IMR-90 (cell line): ENCODE measurements at regions not wholly inside any gene's neighbourhood (a gene's known extent, or its start where the extent isn't known, plus 50 kb on each side); places are given as distances from the start of the nearest gene placed in this dataset.

ENCODE experiments used
- ATAC-seq: fragments of 200-7000 bp; cut with Tn5 transposase; 2 replicates; pipeline ENCODE4 v1.9.1; 2020; ENCODE audit warnings: low read depth, mild to moderate bottlenecking, moderate library complexity
- BruUV-seq: library from RNA; stranded (reverse); fragments of 400-500 nt; replicated peaks from 2 replicates; lab custom pipeline; 2021; lab: Mats Ljungman, UMichigan
- CTCF ChIA-PET: fragments of 300-600 bp; formaldehyde crosslinking; extraction: SDS; loops from one replicate; lab custom pipeline; 2021; ENCODE audit warnings: antibody characterized with exemption; lab: Yijun Ruan, JAX
- POLR2A ChIA-PET: fragments of 300-600 bp; sonication (Branson Sonifier 250); formaldehyde crosslinking; loops from one replicate; lab custom pipeline; 2022; ENCODE audit warnings: antibody characterized with exemption; ENCODE audit not compliant: unreplicated experiment; lab: Charles Lee
- DNase-seq: peaks from one replicate; pipeline ENCODE4 v3.0.0; 2013
- H2AFZ ChIP-seq: replicated peaks from 2 replicates; pipeline ENCODE3; 2013; ENCODE audit warnings: low read length, mild to moderate bottlenecking; ENCODE audit not compliant: poor library complexity
- H2AK5ac ChIP-seq: 2 replicates; pipeline ENCODE4 v1.6.1; 2013; ENCODE audit warnings: low read depth, low read length, inconsistent platforms
- H2AK9ac ChIP-seq: replicated peaks from 2 replicates; pipeline ENCODE3; 2013; ENCODE audit warnings: mild to moderate bottlenecking, low read depth, low read length, moderate library complexity; ENCODE audit not compliant: poor library complexity
- H2BK120ac ChIP-seq: 2 replicates; pipeline ENCODE4 v1.6.1; 2013; ENCODE audit warnings: low read depth, low read length, inconsistent platforms
- H2BK15ac ChIP-seq: 3 replicates; pipeline ENCODE4 v1.6.1; 2013; ENCODE audit warnings: low read depth, low read length, inconsistent platforms
- H2BK20ac ChIP-seq: 2 replicates; pipeline ENCODE4 v1.6.1; 2013; ENCODE audit warnings: low read depth, mild to moderate bottlenecking, inconsistent platforms, low read length, moderate library complexity
- H2BK5ac ChIP-seq: 2 replicates; pipeline ENCODE4 v1.6.1; 2013; ENCODE audit warnings: mild to moderate bottlenecking, low read depth, low read length, inconsistent platforms; ENCODE audit not compliant: poor library complexity, severe bottlenecking
- H3K14ac ChIP-seq: replicated peaks from 2 replicates; pipeline ENCODE4 v1.6.1; 2013; ENCODE audit warnings: low read depth, low read length, inconsistent platforms
- H3K18ac ChIP-seq: 2 replicates; pipeline ENCODE4 v1.6.1; 2013; ENCODE audit warnings: low read depth, low read length, control low read depth
- H3K23ac ChIP-seq: 2 replicates; pipeline ENCODE4 v1.6.1; 2013; ENCODE audit warnings: low read depth, low read length, inconsistent platforms
- H3K27ac ChIP-seq: 2 replicates; pipeline ENCODE4 v1.5.1; 2013; ENCODE audit warnings: mild to moderate bottlenecking, control low read depth, low read length; ENCODE audit not compliant: insufficient read depth
- H3K27me3 ChIP-seq: 2 replicates; pipeline ENCODE4 v1.6.1; 2013; ENCODE audit warnings: low read length; ENCODE audit not compliant: control insufficient read depth, insufficient read depth
- H3K36me3 ChIP-seq: 2 replicates; pipeline ENCODE4 v1.6.1; 2013; ENCODE audit warnings: low read length, mixed read lengths; ENCODE audit not compliant: control insufficient read depth, insufficient read depth
- H3K4ac ChIP-seq: 2 replicates; pipeline ENCODE4 v1.6.1; 2013; ENCODE audit warnings: low read depth, low read length, inconsistent platforms
- H3K4me1 ChIP-seq: 2 replicates; pipeline ENCODE4 v1.6.1; 2013; ENCODE audit warnings: low read length, mixed read lengths; ENCODE audit not compliant: control insufficient read depth, insufficient read depth
- H3K4me2 ChIP-seq: 2 replicates; pipeline ENCODE4 v1.6.1; 2013; ENCODE audit warnings: low read depth, mild to moderate bottlenecking, control low read depth, low read length, moderate library complexity
- H3K4me3 ChIP-seq: 2 replicates; pipeline ENCODE4 v1.5.1; 2013; ENCODE audit warnings: low read depth, mild to moderate bottlenecking, control low read depth, low read length, moderate library complexity; ENCODE audit not compliant: insufficient read depth
- H3K56ac ChIP-seq: 2 replicates; pipeline ENCODE4 v1.6.1; 2013; ENCODE audit warnings: low read length, inconsistent platforms; ENCODE audit not compliant: insufficient read depth; ENCODE audit errors: extremely low read depth
- H3K79me1 ChIP-seq, 2 experiments: 2 replicates each; pipeline ENCODE4 v1.6.1; 2013; ENCODE audit warnings: low read length in 2 of 2, inconsistent platforms in 1 of 2, low read depth in 1 of 2
- H3K9ac ChIP-seq: 2 replicates; pipeline ENCODE4 v1.6.1; 2013; ENCODE audit warnings: low read depth, low read length, control low read depth
- H3K9me1 ChIP-seq: 2 replicates; pipeline ENCODE4 v1.6.1; 2013; ENCODE audit warnings: low read length, inconsistent platforms; ENCODE audit not compliant: insufficient read depth
- H3K9me3 ChIP-seq: 2 replicates; pipeline ENCODE4 v1.6.1; 2013; ENCODE audit warnings: low read length; ENCODE audit not compliant: control insufficient read depth, insufficient read depth
- H4K20me1 ChIP-seq: 2 replicates; pipeline ENCODE4 v1.6.1; 2013; ENCODE audit warnings: low read length, inconsistent platforms; ENCODE audit not compliant: insufficient read depth
- H4K5ac ChIP-seq: 2 replicates; pipeline ENCODE4 v1.6.1; 2013; ENCODE audit warnings: mild to moderate bottlenecking, low read depth, low read length, control low read depth
- H4K8ac ChIP-seq, 2 experiments: 2 replicates each; pipeline ENCODE4 v1.6.1; 2013; ENCODE audit warnings: low read depth in 2 of 2, low read length in 2 of 2, control low read depth in 1 of 2, inconsistent platforms in 1 of 2
- H4K91ac ChIP-seq: 2 replicates; pipeline ENCODE4 v1.6.1; 2013; ENCODE audit warnings: low read depth, low read length, inconsistent platforms; ENCODE audit not compliant: insufficient read depth
- BHLHE40 ChIP-seq: fragments of 150-350 bp; IDR thresholded peaks from 2 replicates; pipeline ENCODE4 v1.6.1; 2016; ENCODE audit warnings: mild to moderate bottlenecking, low read depth, low read length
- CEBPB ChIP-seq: IDR thresholded peaks from 2 replicates; pipeline ENCODE4 v1.6.1; 2012; ENCODE audit warnings: low read depth, low read length, improper control_type of control experiment
- CHD1 ChIP-seq: IDR thresholded peaks from 2 replicates; pipeline ENCODE4 v1.6.1; 2012; ENCODE audit warnings: low read depth, low read length, improper control_type of control experiment
- CTCF ChIP-seq: conservative IDR thresholded peaks from 2 replicates; pipeline ENCODE4 v1.5.1; 2012; ENCODE audit warnings: mild to moderate bottlenecking, low read depth, low read length, improper control_type of control experiment
- MXI1 ChIP-seq: IDR thresholded peaks from 2 replicates; pipeline ENCODE4 v1.6.1; 2012; ENCODE audit warnings: low read depth, mild to moderate bottlenecking, low read length, moderate library complexity, borderline replicate concordance
- RCOR1 ChIP-seq: IDR thresholded peaks from 2 replicates; pipeline ENCODE4 v1.6.1; 2012; ENCODE audit warnings: mild to moderate bottlenecking, low read length, improper control_type of control experiment; ENCODE audit not compliant: insufficient replicate concordance
- SMC3 ChIP-seq: fragments of 150-350 bp; IDR thresholded peaks from 2 replicates; pipeline ENCODE4 v1.6.1; 2016; ENCODE audit warnings: low read depth, mild to moderate bottlenecking, antibody characterized with exemption, low read length, moderate library complexity
- WGBS, 2 experiments: methylation state at CpG; one replicate each; pipeline versions ENCODE4 v1.1.5 to v1.1.7; 2013; ENCODE audit warnings: missing lambda C conversion rate in 2 of 2; ENCODE audit not compliant: insufficient read length in 1 of 2; ENCODE audit errors: extremely low coverage in 2 of 2; 5-methylcytosine and 5-hydroxymethylcytosine counted together
- dilution Hi-C: fragments of 300-500 bp; cut with HindIII; formaldehyde crosslinking; loops from one replicate; pipeline ENCODE4 v1.14.3; 2018; ENCODE audit warnings: low sequenced_read_pairs; ENCODE audit not compliant: unreplicated experiment
- in situ Hi-C: fragments of 300-500 bp; cut with MboI; formaldehyde crosslinking; loops from 3 replicates; pipeline ENCODE4 v1.14.3; 2019; ENCODE audit warnings: low sequenced_read_pairs, inconsistent platforms, mixed read lengths
- intact Hi-C: fragments of 100-400 bp; cut with micrococcal nuclease; formaldehyde crosslinking; loops from 2 replicates; pipeline ENCODE4 v1.10.0; 2022

DNA sequence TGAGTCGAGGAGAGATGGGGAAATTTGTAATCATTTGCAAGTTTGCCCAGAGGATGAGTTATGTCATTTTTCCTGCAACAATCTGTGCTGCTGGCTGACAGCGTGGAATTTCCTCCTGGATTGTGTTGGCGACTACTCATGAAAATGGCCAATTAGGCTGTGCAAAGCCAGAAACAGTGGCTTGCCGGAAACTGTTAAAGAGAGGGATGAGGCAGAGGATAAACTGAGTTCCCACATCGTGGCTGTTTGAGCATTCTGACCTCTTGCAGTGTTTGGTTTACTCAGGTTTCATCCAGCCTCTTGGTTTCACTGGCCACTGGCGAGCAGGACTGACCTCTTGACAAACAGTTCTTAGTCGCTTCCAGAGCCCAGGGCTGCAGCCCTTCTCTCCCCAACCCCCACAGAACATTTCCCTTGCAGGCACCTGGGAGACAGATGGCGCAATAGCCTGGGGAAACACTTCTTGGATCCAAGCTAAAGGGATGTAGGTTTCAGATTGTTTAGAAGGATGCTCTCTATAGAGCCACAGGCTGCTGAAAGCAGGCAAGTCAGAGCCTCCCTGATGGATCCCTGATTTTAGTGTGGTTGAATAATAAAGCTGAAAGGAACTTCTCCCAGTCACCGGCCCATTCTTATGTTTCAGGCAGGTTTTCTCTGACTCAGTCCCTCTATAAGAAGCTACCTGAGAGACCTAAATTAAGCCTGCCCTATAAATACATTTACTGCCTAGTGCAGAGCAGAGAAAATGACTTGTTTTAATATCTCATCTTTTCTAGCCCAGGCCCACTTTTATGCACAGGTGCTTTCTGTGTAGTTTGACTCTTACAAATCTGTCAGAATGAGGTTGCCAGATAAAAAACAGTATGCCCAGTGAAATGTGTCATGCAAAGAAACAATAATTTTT lies 92.8 kb upstream of the UBE2E1 start:
- no peak overlapping the region for H3K56ac ChIP-seq
- H2AK9ac ChIP-seq, result no peak overlapping the region
- ChIA-PET POLR2A (no interaction called here), CTCF (interaction anchor here (0.7 kb wide), 1 partner anchor 224 kb away, joined by 3 read pairs; no protein-coding TSS in a partner anchor)
- peaks cover 10% of the 10 kb centered on the region for H3K4me1 ChIP-seq
- H3K9ac ChIP-seq, result no peak overlapping the region
- no peak overlapping the region for H2BK5ac ChIP-seq
- intact Hi-C loops (loop anchor here (5.0 to 10.0 kb wide), 2 partner anchors 111 to 162 kb away; no protein-coding TSS in a partner anchor), dilution Hi-C loops (no loop called here), in situ Hi-C loops (no loop called here)
- no peak overlapping the region for H3K23ac ChIP-seq
- H3K4me2 ChIP-seq, result peak overlapping the region; percentile 9
- no peak overlapping the region for H2BK20ac ChIP-seq
- no peaks in the 10 kb centered on the region for H3K79me1 ChIP-seq
- no peak overlapping the region for H4K91ac ChIP-seq
- peak overlapping the region; percentile 33 for H2AFZ ChIP-seq
- H3K9me1 ChIP-seq, result peaks cover 9% of the 10 kb centered on the region; the same call in 1 of the 2 replicates
- TF ChIP-seq RCOR1 (no peak), MXI1 (peak; percentile 41; the same call in 1 of the 2 replicates), SMC3 (no peak), CTCF (0 out of 2 replicates have a peak, but pooled peaks have one; percentile 14), BHLHE40 (0 out of 2 replicates have a peak, but pooled peaks have one; percentile 22), CEBPB (peak; percentile 89), CHD1 (no peak)
- ATAC-seq (peak; percentile 84), DNase-seq (peak; percentile 96)
- H4K20me1 ChIP-seq, result peaks cover 13% of the 10 kb centered on the region
- 0% methylated on average over 4 of the region's 9 CpGs; no CpG with 5 or more reads in 1 of the 2 experiments for WGBS, 2 experiments
- H2AK5ac ChIP-seq, result no peak overlapping the region
- no peak overlapping the region for H3K27ac ChIP-seq
- BruUV-seq, result no TSS peak
- H3K36me3 ChIP-seq, result no peaks in the 10 kb centered on the region
- H3K27me3 ChIP-seq, result no peaks in the 10 kb centered on the region
- H4K8ac ChIP-seq, result no peak overlapping the region
- no peak overlapping the region for H3K18ac ChIP-seq
- no peak overlapping the region for H4K5ac ChIP-seq
- H2BK120ac ChIP-seq, result no peak overlapping the region
- H2BK15ac ChIP-seq, result no peak overlapping the region
- no peaks in the 10 kb centered on the region for H3K9me3 ChIP-seq
- H3K4me3 ChIP-seq, result no peak overlapping the region
- H3K4ac ChIP-seq, result no peak overlapping the region
- H3K14ac ChIP-seq, result no peak overlapping the region
